ENCODE measurements at regions not wholly inside any gene's neighbourhood (a gene's known extent, or its start where the extent isn't known, plus 50 kb on each side); places are given as distances from the start of the nearest gene placed in this dataset.

DNA sequence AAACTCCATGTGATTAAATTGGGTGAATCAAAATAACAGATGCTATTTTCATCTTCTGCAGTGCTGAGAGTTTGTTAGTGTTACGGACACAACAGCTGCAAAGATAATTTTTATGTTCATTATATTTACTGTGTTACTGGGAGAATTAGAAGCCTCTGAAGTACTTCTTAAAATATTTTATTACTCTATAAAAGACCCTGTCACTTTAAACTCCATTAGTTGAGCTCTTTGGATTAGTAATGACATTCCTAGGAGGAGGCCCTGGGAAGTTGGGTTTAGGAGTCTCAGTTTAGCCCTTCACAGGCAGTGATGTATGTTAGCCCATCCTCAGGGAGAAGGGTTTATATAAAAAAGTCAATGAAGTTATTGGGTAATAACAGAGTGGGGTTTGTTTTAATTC, 596.7 kb downstream of the JRKL start:
- TF ChIP-seq CTCF (IDR thresholded peaks at IDR 0.05; ENCODE audit: low read depth, low read length) (no peak), POLR2A (IDR thresholded peaks at IDR 0.05; ENCODE audit: extremely low read depth, insufficient read length) (no peak), MYC (IDR thresholded peaks at IDR 0.05; ENCODE audit: low read depth, low read length) (no peak)
- TF ChIP-seq, protein P1, sequence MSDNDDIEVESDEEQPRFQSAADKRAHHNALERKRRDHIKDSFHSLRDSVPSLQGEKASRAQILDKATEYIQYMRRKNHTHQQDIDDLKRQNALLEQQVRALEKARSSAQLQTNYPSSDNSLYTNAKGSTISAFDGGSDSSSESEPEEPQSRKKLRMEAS (IDR thresholded peaks at IDR 0.05; ENCODE audit: low read depth, low read length), result no peak

Data from NB4 (cell line).